NK-92 treated with Interleukin-12 subunit alpha and Interleukin-12 subunit beta, amount 100 ng/mL, for 24 hours (cell line): ENCODE measurements at regions not wholly inside any gene's neighbourhood (a gene's known extent, or its start where the extent isn't known, plus 50 kb on each side); places are given as distances from the start of the nearest gene placed in this dataset.
"Not testable (repeated sequence)": the region's sequence is repeated elsewhere in the genome, so short reads cannot be mapped to it uniquely, and the experiment has no call there.

Source experiments
- DNase-seq: peaks from one replicate; lab custom pipeline; 2025; lab: John Stamatoyannopoulos, UW

DNA sequence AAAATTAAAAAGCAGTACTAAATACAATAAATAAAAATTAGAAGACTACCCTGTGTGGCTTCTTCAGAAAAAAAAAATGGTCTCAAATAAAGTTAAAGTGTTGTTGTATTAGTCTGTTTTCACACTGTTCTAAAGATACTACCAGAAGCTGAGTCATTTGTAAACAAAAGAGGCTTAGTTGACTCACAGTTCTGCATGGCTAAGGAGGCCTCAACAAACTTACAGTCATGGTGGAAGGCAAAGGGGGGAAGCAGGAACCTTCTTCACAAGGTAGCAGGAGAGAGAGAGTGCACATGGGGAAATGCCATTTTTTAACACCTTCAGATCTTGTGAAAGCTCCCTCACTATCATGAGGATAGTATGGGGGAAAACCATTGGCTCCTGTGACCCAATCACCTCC, 612.8 kb downstream of the RNF144A start:
- no peak for DNase-seq

DNA sequence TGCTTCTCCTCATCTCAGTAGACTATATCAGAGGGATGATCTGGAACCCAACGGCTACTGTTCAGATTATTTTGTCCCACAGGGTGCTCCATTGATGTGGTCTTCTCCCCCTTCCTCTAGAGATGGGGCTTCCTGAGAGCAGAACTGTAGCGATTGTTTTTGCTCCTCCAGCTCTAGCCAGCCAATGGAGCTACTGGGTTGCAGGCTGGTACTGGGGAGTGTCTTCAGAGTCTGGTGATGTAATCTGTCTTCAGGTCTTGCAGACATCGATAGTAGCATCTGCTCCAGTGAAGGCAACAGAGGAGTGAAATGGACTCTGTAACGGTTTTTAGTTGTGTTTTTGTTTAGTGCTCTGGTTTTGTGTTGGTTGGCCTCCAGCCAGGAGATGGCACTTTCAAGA, 621.9 kb downstream of the RNF144A start:
- no peak for DNase-seq

DNA sequence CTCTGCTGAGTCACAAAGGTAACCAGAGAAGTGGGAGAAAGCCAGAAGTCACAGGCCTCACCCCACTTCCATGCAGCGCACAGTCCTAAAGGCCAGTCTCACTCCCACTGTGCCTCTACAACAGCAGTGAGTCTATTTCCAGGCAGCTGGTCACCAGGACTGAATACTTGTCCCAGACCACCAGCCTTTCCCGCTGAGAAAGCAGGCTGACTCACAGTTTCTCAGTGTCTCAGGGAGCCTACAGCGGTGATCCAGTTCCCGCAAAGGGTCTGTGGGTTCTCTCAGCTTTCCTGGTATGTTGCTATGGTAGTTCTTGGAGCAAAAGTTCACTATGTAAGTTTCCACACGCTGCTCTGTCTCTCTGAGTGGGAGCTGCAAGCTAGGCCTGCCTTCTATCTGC, 622.5 kb downstream of the RNF144A start:
- no peak for DNase-seq

DNA sequence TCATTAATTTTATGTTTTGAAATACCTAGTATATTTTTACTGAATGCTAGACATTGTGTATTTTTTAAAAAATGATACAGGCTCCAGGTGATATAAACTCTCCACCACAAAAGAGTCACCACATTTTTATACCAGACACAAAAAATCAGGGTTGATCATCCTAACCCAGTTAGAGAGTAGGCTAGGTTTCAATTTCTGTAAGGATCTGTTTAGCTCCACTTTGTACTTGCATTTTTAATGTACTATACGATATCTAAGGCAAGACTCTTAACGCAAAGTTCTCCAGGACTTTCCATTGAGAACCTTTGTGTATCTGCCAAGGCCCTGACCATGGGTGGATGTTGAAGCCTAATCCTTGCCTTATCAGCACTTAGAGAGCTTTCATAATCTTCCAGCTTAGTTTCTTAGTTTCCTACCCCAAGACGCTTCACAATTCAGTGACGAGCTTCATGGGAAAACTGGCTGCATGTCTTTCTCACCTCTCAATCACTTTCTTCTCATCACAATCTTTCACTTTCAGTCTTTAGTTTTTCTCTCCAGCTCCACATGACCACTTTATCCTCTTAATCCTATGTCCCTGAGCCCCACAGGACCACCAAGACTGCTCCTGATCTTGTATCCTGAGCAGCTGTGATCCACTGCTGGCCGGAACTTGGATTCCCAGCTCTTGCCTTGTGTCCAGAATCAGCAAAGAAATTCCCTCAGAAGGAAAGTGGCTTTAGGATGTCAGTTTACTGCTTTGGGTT, 635.8 kb downstream of the RNF144A start:
- DNase-seq: no peak

DNA sequence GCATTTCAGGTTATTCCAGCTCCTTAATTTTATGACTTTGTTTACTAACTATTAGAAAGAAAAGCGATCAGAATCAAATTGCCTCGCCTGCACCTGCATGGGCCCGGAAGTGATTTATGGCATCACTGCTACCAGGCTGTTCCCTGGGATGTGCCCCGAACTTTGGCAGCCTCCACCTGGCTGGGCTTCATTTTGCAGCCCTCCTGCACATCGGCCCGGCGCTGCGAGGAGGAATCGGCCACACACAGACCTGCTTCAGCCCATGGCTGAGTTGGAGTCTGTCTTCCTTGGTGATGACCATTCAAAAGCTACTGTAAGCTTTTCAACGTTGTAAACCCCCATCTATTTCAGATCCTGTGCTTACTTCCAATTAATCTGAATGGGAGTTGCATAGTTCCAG, 638.0 kb downstream of the RNF144A start:
- DNase-seq: no peak

DNA sequence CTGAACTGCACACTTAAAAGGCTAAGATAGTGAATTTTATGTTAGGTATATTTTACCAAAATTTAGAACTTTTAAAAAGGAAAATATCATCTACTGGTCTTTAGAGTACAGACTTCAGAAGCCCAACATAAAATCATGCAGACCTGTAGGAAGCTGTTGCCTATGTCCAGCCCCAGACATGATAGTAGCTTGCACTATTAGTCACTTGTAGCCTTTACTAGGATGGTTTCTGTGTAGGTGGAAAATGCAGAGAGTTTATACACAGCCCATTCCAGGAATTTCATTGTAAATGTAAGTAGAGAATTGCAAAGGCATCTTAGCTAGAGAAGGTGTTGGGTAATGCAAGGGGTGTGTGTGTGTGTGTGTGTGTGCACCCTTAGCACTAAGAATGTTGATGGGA, 640.2 kb downstream of the RNF144A start:
- DNase-seq: no peak

DNA sequence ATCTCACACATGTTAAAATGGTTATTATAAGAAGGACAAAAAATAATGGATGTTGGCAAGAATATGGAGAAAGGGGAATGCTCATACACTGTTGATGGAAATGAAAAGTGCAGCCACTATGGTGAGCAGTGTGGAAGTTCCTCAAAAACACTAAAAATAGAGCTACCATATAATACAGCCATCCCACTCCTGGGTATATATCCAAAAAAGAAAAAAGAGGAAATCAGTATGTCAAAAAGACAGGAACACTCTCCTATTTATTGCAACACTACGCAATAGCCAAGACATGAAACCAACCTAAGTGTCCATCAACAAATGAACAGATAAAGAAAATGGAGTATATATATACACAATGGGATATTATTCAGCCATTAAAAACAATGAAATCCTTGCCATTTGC, 642.6 kb downstream of the RNF144A start:
- no peak for DNase-seq

DNA sequence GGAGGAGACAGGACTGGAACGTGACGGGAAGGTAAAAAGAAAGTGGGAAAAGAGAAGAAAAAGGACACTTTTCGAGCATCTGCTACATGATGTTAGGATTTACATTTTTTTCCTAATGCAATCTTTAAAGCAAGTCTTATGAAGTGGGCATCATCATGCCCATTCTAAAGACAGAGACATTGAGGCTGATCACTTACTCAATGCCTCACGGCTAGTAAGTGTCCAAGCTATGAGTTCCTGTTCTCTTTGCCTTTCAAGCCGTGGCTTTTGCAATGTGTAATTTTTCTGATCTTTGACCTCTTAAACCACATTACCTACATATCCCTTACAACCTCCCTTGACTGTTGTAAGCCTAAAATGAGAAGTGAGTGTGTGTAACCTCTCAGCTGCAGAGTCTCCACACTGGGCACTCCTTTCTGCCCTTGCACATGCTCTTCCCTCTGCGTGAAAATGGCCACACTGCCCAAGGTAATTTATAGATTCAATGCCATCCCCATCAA, 649.2 kb downstream of the RNF144A start:
- DNase-seq: no peak

DNA sequence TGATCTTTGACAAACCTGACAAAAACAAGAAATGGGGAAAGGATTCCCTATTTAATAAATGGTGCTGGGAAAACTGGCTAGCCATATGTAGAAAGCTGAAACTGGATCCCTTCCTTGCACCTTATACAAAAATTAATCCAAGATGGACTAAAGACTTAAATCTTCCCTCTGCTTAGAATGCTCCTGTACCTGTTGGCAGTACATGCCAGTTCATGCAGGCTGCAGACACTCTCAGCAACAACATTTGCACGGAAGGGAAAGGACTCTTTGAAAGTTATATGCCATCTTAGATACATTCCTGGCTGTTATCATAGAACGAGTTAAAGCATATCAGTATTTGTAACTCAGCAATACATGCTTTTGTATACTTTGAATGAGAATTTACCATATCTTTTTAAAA, 649.9 kb downstream of the RNF144A start:
- not testable (repeated sequence) for DNase-seq

DNA sequence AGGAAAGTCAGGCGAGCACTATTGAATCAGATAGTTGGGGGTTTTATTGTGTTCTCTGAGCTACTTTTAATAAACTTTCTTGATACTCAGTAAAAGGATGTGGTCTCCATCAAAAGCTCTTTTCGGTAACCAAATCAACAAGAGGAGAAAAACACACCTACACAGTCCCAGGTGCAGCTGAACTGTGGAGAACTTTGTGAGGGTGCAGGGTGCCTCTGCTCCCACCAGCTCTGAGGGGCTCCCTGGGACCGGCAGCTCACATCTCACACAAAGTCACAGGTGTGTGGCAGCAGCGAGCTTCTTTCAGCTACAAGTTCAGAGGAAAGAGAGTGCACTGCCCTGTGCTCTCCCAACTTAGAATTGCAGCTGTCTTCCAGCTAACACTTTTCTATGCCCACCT, 650.4 kb downstream of the RNF144A start:
- no peak for DNase-seq

DNA sequence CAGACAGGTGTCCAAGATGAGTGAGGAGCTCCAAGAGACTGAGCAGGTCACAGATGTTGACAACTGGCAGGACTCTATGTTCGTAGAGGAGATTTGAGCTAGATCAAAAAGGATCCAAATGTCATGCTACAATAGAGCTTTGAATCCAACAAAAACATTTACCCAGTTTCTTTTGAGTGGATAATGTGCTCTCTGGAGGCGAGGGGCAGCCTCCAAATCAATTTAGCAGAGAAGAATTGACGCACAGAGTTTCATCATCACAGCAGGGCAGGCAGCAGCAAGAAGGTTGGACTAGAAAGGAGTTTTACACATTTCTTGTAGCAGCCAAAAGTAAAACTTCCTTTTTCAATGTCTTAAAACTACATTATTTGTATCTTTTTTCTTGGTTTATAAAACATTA, 653.0 kb downstream of the RNF144A start:
- DNase-seq: no peak

DNA sequence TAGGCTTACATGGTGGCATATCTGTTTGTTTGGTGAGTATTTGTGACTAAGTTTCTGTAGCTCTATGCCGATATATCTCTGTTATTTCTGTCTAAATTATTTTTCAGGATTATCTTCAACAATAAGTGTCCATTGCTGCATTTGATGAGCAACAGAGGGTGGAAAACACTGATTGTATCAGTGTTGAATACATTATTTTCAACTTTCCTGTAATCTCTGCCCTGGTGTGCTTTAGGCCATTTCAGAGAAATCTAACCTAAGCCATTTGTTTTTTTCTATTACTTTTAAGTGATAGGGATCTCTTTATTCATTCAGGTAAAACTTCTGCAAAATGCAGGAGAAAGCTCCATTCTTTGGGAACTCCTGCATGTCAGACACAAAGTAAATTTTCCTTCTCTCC, 654.5 kb downstream of the RNF144A start:
- no peak for DNase-seq

DNA sequence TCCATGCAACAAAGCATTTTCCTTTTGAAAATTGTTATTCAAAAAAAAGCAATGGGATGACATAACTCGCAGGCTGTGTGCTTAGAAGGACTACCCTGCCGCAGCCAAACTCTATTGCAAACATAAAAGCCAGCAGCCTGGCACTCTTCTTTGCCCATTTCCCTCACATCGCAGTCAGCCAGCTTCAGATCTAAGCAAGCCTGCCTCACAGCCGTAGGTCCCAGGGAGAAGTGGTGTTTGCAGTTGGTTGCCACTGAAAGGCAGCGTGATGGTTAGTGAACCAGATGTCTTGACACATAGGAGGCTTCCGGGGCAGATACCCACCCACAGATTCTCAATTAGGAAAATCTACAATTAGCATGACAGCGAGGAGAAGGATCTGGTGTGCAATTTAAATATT, 655.2 kb downstream of the RNF144A start:
- DNase-seq: no peak

DNA sequence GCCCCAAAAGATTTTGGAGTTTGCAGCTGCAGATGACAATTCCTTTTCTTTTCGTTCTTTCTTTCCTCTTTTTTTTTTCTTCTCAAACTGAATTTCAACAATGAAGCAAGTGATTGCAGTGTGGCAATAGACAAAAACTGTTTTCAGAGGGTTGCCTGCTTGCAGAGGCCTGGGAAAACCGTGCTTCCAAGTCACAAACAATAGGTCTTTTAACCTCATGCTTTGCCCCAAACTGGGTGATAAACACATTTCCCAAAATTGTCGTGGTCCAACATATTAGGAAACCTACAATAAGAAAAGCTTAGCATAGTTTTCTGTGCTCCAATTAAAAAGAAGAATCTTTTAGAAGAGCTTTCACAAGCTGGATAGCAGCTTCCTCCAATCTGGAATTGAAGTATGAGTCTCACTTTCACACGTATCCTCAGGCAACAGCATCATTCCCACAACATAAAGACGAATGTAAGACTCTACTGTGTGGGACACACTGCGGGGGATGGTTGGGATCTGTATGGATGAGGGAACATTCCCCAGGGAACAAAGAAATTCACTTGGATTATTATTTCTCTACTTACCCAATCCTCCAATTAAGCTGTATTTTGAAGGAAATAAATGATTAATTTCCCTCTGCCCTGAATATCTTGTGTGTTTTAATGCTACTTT, 656.1 kb downstream of the RNF144A start:
- DNase-seq: no peak

DNA sequence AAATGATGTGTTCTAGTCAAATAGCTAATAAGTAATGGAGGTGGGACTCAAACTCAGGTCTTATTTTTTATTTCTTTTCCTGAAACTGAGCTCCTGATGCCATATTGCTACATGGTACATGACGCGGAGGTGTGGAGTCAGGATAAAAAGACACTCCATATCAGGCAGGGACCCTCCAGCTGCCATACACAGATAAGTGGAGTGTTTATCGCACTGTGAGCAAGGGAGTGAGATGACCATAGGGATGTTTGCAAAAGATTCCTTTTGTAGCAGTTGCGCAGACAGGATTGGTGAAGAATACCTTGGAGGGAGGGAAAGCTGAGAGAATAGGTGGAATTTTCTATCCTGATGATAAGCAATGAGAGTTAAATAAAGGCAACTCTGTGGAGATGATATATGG, 657.2 kb downstream of the RNF144A start:
- DNase-seq: no peak

DNA sequence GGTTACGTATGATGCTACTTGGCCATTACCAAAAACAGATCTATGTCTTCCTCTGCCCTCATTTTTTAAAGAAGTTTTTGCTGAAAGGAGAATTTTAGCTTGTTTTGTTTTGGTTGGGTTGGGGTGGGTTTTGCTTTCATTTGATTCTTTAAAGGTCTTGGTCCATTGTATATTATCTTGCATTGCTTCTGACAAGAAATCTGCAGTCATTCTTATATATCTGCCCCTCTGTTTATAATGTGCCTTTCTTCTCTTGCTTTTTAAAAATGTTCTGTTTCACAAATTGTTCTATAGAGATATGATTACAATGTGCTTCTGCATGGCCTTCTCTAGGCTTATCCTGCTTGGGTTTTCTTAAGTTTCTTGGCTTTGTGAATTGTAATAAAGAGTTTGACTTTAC, 660.6 kb downstream of the RNF144A start:
- no peak for DNase-seq

DNA sequence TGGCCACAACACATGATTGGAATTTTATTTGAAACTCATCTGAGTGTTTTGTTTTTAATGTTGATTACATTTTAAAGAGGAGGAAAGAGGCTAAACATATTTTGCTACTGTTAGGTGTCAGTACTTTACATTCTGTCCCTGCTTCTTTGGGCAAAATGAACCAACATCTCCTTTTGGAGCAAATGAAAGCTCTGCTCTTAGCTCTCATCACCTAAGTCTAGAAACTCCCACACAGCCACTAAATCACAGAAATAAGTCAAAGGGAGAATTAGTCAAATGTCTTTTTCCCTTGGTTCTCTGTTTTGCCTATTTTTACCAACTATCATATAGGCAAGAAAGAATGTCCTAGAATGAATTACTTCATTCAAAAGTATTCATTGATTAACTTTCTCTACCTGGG, 666.8 kb downstream of the RNF144A start:
- no peak for DNase-seq

DNA sequence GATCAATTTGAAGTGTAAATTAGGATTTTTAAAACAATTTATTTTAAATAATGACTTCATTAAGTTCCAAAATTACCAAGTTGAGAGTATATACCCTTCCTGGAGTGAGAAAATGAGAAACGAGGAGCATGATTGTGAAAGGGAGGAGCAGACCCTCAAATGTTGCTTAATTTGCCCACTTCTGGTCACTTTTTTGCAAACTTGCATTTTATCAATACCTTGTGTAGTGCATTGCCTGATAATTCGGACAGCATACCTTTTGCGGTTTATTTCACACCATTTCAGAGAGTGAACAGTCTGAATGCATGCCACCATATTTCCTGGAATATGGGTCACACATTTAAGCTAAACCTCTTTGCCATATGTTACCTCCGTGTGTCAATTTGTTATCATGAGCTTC, 669.7 kb downstream of the RNF144A start:
- DNase-seq: no peak

DNA sequence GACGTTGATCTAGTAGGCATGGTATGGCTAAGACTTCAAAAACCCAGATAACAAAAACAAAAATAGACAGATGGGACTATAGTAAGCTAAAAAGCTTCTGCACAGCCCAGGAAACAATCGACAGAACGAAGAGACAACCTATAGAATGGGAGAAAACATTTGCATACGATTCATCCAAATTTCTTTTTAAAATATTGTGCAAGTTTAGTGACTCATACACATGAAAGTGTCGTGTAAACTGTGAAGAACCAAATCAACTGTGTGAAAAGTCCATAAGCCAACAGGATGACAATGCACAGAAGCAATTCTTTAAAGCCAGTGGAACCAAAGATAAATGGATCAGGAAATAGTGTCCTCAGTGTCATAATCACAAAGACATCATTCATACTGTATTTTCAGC, 671.1 kb downstream of the RNF144A start:
- DNase-seq: no peak

DNA sequence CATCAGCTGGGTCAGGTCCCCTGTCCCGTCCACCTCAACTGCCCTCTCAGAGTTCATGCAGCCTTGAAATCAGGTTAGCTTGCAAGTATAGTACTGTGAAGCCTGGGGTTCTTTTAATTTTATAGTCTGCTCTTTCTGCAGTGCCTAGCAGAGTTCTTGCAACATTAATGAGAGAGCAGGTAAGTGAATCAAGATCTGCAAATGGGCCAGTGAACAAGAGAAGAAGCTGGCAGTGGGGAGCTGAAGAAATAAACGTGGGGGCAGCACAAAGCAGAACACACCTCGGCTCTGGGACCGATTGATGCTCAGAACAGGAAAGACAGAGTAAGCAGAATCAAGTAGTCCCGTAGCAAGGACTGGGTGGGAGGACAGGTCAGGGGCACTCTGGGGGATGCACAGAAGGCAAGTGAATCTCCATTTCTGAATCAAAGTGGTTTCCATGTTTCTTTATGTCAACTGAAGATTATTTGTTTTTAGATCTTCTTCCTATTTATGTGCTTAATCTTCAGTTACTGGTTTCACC, 675.5 kb downstream of the RNF144A start:
- no peak for DNase-seq

DNA sequence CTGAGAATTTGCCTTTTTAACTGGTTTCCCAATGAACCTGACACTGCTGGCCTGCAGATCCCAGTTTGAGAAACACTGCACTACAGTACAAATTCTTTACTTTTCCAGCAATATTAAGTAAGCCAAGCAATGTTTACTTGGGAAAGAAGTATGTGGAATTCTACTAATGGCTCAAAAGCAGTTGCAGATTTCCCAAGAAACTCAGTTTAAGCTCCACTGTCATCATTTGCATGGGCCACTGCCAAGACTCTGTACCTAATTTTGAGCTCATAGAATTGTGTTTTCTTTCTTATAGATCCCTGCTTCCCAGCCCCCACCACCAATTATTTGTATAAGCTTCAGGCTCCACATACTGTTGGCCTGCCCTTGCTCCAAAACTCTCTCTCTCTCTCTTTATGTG, 676.1 kb downstream of the RNF144A start:
- DNase-seq: no peak

DNA sequence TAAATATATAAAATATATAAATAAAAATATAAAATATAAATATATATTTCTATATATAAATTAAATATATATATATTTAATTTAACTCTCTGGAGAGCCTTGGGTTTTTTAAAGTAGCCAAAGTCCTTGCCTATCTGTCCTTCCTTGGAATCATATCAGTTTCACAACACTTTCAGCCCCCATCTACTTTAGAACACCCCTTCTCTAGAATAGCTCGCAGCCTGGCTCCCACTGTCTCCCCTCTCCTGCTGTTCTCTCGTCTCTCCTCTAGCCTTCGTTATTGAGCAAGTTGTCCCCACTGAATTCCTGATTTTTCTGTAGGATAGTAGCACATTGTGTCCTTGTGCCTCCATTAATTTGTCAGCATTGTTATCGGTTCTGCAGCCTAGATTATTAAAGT, 677.0 kb downstream of the RNF144A start:
- no peak for DNase-seq

DNA sequence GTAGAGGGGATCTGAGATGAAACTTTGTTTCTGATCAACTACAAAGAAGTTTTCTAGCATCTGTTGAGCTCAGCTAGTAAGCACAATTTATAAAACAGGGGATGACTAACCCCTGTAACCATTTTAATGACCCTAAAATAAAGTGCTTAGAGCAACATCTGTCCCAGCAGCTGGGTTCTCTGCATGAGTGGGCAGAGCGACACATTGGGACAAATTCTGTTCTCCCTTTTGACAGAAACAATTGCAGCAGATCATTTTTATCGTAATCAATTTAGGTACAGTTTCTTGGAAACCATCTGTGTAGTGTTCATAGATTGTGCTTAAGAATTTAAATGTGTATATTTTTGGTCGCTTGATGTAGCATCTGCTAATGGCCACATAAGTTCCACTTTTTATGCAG, 678.0 kb downstream of the RNF144A start:
- no peak for DNase-seq

DNA sequence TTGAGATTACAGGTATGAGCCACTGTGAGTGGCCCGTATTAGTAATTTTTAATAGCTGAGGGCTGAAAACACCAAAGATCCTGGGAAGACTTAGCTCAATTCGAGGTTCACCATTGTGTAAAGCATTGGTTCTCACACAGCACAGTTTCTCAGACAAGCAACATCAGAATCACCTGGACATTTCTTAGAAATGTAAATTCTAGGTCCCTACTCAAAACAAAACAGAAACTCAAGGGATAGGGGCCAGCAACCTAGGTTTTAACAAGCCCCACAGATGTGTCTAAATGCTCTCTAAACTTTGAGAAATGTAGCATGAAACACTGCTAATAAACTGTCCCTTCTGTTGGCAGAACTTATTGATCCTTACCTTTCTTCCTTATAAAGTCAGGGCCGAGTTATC, 681.2 kb downstream of the RNF144A start:
- DNase-seq: no peak
